K562 (cell line): ENCODE measurements at regions not wholly inside any gene's neighbourhood (a gene's known extent, or its start where the extent isn't known, plus 50 kb on each side); places are given as distances from the start of the nearest gene placed in this dataset.

Experiments
- ADNP ChIP-seq: fragments of 200-800 bp; sonication (Bioruptor generic); IDR thresholded peaks from 2 replicates; pipeline ENCODE4 v1.6.1; 2016; ENCODE audit warnings: missing genetic modification characterization, missing compliant biosample characterization
- FOXO4 ChIP-seq: fragments of 450-650 bp; formaldehyde crosslinking; IDR thresholded peaks from 2 replicates; pipeline ENCODE4 v1.4.0; 2020; ENCODE audit warnings: mild to moderate bottlenecking, moderate library complexity
- HOMEZ ChIP-seq: fragments of 250-450 bp; sonication (Bioruptor Pico); IDR thresholded peaks from 2 replicates; pipeline ENCODE4 v1.4.0; 2020; ENCODE audit warnings: mild to moderate bottlenecking, moderate library complexity
- NONO ChIP-seq, 2 experiments: fragments of 200-400 bp in 1 of 2; fragments of 450-650 bp in 1 of 2; formaldehyde crosslinking in 1 of 2; IDR thresholded peaks; 2 replicates each; pipeline ENCODE4 v1.6.1; 2017; ENCODE audit warnings: low read depth in 2 of 2, mild to moderate bottlenecking in 2 of 2, moderate library complexity in 2 of 2, low read length in 1 of 2
- OTX1 ChIP-seq: fragments of 450-650 bp; formaldehyde crosslinking; IDR thresholded peaks from 2 replicates; pipeline ENCODE4 v1.4.0; 2022; ENCODE audit warnings: mild to moderate bottlenecking
- PHF20 ChIP-seq: fragments of 450-650 bp; IDR thresholded peaks from 2 replicates; pipeline ENCODE4 v1.6.1; 2018; ENCODE audit not compliant: partially characterized antibody
- PRMT5 ChIP-seq: sonication (generic); formaldehyde crosslinking; IDR thresholded peaks from 2 replicates; pipeline ENCODE4 v1.5.0; 2020; ENCODE audit warnings: missing genetic modification reagents
- TAL1 ChIP-seq: fragments of 450-650 bp; IDR thresholded peaks from 2 replicates; pipeline ENCODE4 v1.6.1; 2016; ENCODE audit warnings: mild to moderate bottlenecking
- ZFP1 ChIP-seq: fragments of 450-650 bp; formaldehyde crosslinking; IDR thresholded peaks from 2 replicates; pipeline ENCODE4 v1.4.0; 2020; ENCODE audit warnings: mild to moderate bottlenecking, mixed read lengths
- ZNF24 ChIP-seq: fragments of 450-650 bp; IDR thresholded peaks from 2 replicates; pipeline ENCODE4 v1.6.1; 2016
- ZNF449 ChIP-seq: fragments of 250-450 bp; sonication (Bioruptor Pico); IDR thresholded peaks from 2 replicates; pipeline ENCODE4 v1.8.0; 2022; ENCODE audit warnings: moderate library complexity, mild to moderate bottlenecking, inconsistent platforms
- ZNF512 ChIP-seq: IDR thresholded peaks from 2 replicates; pipeline ENCODE4 v1.6.1; 2016; ENCODE audit warnings: missing genetic modification characterization, missing compliant biosample characterization

- TF ChIP-seq HOMEZ (CRISPR knock-in tag): no peak
- 0 out of 2 replicates have a peak, but pooled peaks have one; percentile 19 for TF ChIP-seq ZNF512 (tag)
- no peak for TF ChIP-seq FOXO4 (CRISPR knock-in tag)
- TF ChIP-seq OTX1 (CRISPR knock-in tag): no peak
- no peak for TF ChIP-seq PRMT5 (CRISPR knock-in tag)
- no peak for TF ChIP-seq TAL1
- no peak for TF ChIP-seq ADNP (tag)
- no peak for TF ChIP-seq ZNF449 (CRISPR knock-in tag)
- peak; percentile 51; the same call in 1 of the 2 replicates for TF ChIP-seq ZNF24
- no peak for TF ChIP-seq PHF20
- TF ChIP-seq NONO (IDR thresholded peaks at IDR 0.05; ENCODE audit: low read depth in 2 of 2, low read length in 1 of 2): no peak
- no peak for TF ChIP-seq ZFP1 (CRISPR knock-in tag)
- TF ChIP-seq, all 486 proteins: peak for 60
Observed at GRCh38 chr2:105455488-105456003, 56.7 kb upstream of the FHL2 start (continued).
